ENCODE measurements at regions not wholly inside any gene's neighbourhood (a gene's known extent, or its start where the extent isn't known, plus 50 kb on each side); places are given as distances from the start of the nearest gene placed in this dataset.

GRCh38 chr7:24521917-24522623 lies 51.2 kb upstream of the PALS2 start:
- TF ChIP-seq POLR2A (IDR thresholded peaks at IDR 0.05; ENCODE audit: low read depth, low read length) = no peak
- no peak for FAIRE-seq
- no peak for DNase-seq (ENCODE audit: insufficient read length, low spot score)

All from H54 (cell line).